Suppressor macrophage treated with lipopolysaccharide for 4 hours (primary cell): ENCODE measurements at regions not wholly inside any gene's neighbourhood (a gene's known extent, or its start where the extent isn't known, plus 50 kb on each side); places are given as distances from the start of the nearest gene placed in this dataset.

Experiments
- DNase-seq: peaks from one replicate; pipeline ENCODE4 v3.0.0-alpha.2; 2020

DNA sequence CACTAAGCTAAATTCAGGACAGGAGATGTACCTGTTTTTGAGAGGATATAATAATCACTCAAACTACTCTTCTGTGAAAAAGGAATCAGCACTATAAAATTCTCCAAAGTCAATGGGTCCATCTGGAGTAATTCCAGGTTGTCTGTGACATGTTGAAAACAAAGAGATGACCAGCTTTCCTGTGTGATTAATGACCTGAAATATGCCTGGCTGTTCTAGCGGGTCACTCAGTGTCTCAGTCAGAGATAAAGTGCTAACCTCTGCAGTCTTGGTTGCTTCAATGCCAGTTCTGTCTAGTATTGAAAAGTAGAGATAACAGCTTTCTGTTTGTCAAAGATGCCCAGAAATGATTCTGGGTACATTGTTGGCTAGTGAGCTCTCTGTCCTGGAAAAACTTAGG is 722.6 kb upstream of the TENM4 start:
- DNase-seq: no peak

- peak; percentile 4 for DNase-seq
Observed at GRCh38 chr11:80163011-80163410, 722.2 kb upstream of the TENM4 start.

DNA sequence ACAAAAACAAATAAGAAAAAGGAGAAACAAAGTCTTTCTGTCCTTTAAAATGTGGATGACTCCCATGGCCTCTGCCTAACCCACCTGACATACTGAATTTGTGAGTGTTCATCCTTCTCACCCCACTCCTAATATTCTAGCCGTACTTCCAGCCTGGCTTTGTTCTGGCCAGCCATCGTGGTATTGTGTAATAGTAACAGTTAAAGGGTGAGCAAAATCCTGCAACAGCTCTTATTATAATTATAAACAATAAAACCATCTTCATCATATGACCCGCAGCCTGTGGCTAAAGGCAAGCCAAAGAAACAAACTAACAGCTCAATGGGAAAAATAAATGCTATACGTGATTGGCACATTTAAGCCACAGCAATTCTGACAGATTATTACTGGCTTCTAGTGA is 721.6 kb upstream of the TENM4 start:
- no peak for DNase-seq

DNA sequence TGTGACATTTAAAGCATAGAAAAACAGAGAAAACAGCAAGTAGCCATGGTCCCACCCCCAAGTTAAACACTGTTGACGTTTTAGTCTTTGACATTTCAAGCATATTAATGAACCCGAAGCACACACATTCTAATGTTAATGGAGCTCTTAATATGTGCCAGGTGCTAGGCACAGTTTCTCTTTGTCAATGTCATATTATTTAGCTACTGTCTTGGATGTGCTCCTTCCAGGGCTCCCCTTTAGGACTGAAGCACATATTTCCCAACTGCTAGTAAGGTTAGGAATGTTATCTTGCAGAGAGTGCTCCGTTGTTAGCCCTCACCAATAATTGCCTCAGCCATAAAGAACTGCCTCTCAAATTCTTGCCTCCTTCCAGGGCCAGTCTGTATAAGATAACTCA is 716.6 kb upstream of the TENM4 start:
- DNase-seq: no peak

- DNase-seq: no peak
Observed at GRCh38 chr11:80156062-80156461, 715.2 kb upstream of the TENM4 start.

DNA sequence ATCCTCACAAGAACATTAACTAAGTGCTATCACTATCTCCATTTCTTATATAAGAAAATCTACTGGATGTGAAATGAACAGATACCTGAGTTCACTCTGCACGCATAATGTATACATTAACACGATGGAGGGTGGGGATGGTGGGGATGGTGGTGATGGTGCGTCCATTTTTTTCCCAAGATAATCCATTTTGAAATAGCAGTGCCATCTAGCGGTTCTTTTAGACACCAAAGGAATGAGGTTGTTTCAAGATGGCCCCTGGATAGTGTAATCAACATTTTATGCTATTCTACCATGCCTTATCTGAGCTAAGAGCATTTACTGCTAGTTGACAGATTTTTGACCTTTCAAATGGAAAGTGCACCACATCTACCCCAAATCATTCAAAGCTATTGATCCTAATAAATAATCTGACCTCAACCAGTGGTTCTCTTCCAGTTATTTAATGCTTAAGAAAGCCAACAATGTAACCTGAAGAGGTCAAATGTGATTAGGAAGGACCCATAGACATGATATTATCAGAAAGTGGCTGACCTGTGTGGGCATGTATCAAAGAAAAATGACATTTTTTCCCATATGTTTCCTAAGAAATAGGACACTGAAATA is 714.7 kb upstream of the TENM4 start:
- DNase-seq: peak; percentile 22

DNA sequence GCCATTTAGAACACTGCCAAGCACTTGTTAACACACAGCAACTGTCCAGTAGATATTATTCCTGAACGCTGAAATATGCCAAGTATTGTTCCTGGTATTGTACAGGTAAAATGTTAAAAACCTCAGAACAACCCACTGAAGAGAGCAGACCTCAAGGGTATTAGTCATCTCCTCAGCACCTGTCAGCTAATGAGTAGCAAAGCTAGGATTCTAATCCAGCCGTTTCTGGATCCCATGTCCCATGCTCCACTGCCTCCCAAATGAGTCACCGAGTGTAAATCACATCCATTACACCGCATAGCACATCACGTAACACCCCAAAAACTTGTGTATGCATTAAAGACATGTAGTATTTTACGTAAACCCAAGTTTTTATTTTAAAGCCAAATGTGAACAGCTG is 705.4 kb upstream of the TENM4 start:
- DNase-seq: no peak

DNA sequence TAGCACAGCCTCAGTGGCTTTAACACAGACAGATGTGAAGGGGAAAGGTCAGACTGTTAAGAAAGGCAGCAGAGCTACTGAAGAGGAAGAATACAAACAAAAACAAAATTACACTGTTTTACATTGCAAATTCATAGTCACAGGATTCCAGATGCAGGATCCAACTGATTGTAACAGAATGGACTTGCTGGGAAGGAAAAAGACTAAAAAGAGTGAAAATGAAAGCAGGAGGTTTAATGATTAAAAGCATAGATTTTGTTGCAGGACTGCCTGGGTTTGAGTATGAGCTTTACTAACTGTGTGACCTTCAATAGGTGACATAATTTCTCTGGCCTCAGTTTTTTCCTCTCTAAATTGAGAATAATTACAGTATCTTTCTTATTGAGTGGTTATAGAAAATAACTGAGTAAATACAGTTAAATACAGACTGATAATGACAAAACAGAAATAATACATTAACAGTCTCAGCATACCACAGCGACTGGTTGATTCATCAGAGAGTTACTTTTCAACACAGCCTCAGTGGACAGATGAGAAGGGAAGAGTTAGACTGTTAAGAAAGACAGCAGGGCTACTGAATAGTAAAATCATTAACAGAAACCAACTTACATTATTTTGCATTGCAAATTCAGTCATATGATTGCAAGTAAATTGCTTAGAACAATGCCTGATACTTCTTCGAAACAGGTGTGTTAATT is 704.2 kb upstream of the TENM4 start:
- DNase-seq: no peak

- no peak for DNase-seq
Observed at GRCh38 chr11:80136991-80137390, 696.2 kb upstream of the TENM4 start.

- DNase-seq: no peak
Observed at GRCh38 chr11:80129396-80129795, 688.6 kb upstream of the TENM4 start.

DNA sequence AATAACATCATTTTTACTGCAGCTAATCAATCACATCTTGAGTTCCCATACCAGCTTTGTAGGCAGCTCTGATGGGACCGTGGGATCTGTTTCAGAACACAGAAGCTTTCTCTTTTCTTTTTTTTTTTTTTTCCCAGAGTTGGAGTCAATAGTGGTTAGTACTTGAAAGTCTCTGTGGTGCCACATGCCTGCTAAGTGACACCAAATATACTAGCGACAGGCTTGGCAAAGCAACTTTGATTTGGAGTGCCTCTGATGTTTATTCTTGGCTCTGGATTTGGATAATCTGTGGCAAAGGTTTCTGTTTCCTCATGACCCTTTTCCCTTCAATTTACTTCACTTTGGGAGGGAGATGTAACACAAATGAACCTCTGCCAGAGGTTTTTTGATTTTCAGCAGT is 681.4 kb upstream of the TENM4 start:
- DNase-seq: no peak

- no peak for DNase-seq
Observed at GRCh38 chr11:80118073-80118472, 677.2 kb upstream of the TENM4 start.

- no peak for DNase-seq
Observed at GRCh38 chr11:80116796-80117195, 676.0 kb upstream of the TENM4 start.

GRCh38 chr11:80109652-80110051 is 668.8 kb upstream of the TENM4 start:
- no peak for DNase-seq

GRCh38 chr11:80109031-80109430 is 668.2 kb upstream of the TENM4 start:
- DNase-seq: no peak

DNA sequence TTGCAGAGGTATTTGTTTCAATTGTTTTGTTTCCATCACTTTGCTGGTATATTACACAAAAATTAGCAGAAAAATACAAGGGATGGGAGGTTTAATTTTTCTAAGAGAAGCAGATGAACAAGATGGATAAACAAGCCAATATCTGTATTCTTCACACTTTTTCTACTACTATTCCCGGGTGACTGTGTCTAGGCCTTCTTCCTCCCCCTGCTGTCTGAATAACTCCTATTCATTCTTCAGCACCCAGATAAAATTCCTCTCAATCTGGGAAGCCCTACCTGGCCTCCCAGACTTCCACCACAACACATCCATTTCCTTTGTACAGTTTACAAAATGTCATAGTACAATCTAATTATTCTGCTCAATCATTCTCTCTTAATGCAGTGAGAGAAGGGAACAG is 666.6 kb upstream of the TENM4 start:
- DNase-seq: no peak

DNA sequence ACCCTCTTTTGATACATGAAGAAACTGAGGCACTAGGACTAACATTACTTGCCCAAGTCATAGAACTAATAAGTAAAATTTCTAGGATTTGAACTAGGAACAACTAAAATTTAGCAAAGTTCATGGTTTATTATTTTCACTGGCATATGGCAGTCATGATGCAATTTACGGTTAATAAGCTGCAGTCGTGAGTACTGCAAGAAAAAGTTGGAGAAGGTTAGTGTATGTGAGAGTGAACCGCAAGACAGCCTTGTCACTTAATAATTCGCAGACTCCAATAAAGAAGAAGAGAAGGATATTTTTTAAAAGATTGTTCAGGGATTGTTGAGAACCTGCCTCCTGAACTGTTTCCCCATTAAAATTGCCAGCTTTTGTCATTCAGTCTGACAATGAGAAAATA is 663.4 kb upstream of the TENM4 start:
- DNase-seq: no peak

GRCh38 chr11:80103142-80103859 is 662.5 kb upstream of the TENM4 start:
- no peak for DNase-seq

GRCh38 chr11:80097146-80097545 is 656.3 kb upstream of the TENM4 start:
- no peak for DNase-seq

GRCh38 chr11:80096736-80097135 is 655.9 kb upstream of the TENM4 start:
- DNase-seq: no peak

DNA sequence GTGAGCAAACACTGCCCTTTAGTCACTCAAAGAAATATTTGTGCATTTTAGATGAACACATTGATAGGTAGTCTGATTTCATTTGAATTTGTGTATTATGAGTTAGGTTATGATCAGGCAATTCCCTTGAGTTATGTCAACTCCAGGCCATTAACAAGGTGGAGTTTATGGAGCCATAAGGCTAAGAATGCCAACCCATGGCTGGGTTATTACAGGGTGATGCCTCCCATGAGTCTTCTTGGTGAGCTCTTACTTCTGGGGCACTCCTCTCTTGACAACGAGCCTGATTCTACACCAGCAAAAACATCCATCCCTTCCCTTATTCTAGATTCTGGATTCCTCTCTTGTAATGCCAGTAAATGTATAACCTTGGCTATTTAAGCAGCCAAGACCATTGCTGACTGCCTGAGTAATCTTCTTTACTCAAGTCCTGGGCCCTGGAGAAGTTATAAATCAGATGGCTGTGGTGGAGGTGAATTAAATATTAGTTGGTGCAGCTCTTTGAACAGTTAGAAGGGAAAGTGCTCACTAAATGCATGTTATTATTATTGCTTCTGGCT is 645.7 kb upstream of the TENM4 start:
- no peak for DNase-seq

DNA sequence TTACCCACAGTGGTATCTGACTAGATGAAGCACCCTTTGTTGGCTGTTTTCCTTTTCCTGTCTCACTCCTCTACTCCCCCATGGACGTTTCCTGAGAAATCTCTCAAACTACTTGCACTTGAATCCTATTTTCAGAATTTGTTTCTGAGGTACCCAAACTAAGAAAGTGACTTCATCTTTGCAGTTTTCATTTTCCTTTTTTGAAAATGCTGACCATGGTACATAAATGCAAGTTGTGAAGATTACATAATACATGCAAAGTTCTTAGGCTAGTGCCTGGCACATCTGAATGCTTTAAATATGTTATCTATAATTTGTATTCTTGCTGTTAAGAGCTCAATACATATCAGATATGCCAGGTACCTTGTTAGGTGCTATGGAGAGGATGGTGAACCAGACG is 644.7 kb upstream of the TENM4 start:
- DNase-seq: no peak

DNA sequence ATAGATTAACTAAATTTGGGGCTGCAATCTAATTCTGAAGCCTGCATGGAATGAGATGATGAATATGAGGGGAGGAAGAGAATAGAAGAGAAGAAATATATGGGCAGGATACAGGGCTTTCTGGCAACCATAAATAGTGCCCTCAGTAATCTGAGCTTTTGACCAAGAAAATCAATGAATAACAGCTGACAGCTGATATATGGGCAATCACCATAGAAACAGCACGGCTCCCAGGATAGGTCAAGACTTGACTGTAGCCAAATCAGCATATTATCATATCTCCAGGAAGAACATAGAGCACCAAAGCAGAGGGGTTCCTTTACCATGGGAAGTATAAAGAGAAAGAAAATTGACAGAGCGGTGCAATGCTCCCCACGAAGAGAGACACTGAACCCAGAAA is 643.8 kb upstream of the TENM4 start:
- DNase-seq: no peak

GRCh38 chr11:80083531-80083951 is 642.7 kb upstream of the TENM4 start:
- DNase-seq: no peak
